Loucy (cell line): ENCODE measurements at regions not wholly inside any gene's neighbourhood (a gene's known extent, or its start where the extent isn't known, plus 50 kb on each side); places are given as distances from the start of the nearest gene placed in this dataset.

Experiments
- H2AFZ ChIP-seq: fragments of 200-600 bp; sonication (generic); 2 replicates; pipeline ENCODE4 v1.6.0; 2016; ENCODE audit warnings: antibody characterized with exemption, mild to moderate bottlenecking, low read length, moderate library complexity
- H3F3A ChIP-seq: fragments of 200-600 bp; 2 replicates; pipeline ENCODE4 v1.6.0; 2016; ENCODE audit warnings: antibody characterized with exemption, low read depth, mild to moderate bottlenecking
- H3K27me3 ChIP-seq: fragments of 200-600 bp; sonication (generic); 2 replicates; pipeline ENCODE4 v1.6.1; 2014; ENCODE audit warnings: low read length, mild to moderate bottlenecking; ENCODE audit not compliant: insufficient read depth, poor library complexity, severe bottlenecking
- H3K36me3 ChIP-seq: fragments of 200-600 bp; sonication (generic); 2 replicates; pipeline ENCODE4 v1.6.1; 2016; ENCODE audit warnings: low read length; ENCODE audit not compliant: insufficient read depth
- H3K4me1 ChIP-seq: fragments of 200-600 bp; sonication (generic); 2 replicates; pipeline ENCODE4 v1.5.1; 2014; ENCODE audit warnings: low read length, mild to moderate bottlenecking; ENCODE audit not compliant: insufficient read depth, poor library complexity, severe bottlenecking
- H3K4me2 ChIP-seq: fragments of 200-600 bp; sonication (generic); 2 replicates; pipeline ENCODE4 v1.6.0; 2014; ENCODE audit warnings: antibody characterized with exemption, low read length, low read depth, mild to moderate bottlenecking; ENCODE audit not compliant: poor library complexity, severe bottlenecking
- H3K4me3 ChIP-seq: fragments of 200-600 bp; sonication (generic); 2 replicates; pipeline ENCODE4 v1.5.1; 2014; ENCODE audit warnings: low read length, mild to moderate bottlenecking, mixed read lengths; ENCODE audit not compliant: poor library complexity, severe bottlenecking
- H3K79me2 ChIP-seq: fragments of 200-600 bp; sonication (generic); 2 replicates; pipeline ENCODE4 v1.6.1; 2014; ENCODE audit warnings: low read length; ENCODE audit not compliant: insufficient read depth
- H3K9ac ChIP-seq: fragments of 200-600 bp; sonication (generic); 2 replicates; pipeline ENCODE4 v1.6.0; 2014; ENCODE audit warnings: mild to moderate bottlenecking, low read depth, low read length, moderate library complexity; ENCODE audit not compliant: poor library complexity, severe bottlenecking
- H3K9me2 ChIP-seq: fragments of 200-600 bp; sonication (generic); replicated peaks from 2 replicates; pipeline ENCODE4 v1.6.1; 2016; ENCODE audit warnings: low read depth, low read length, mixed read lengths
- H3K9me3 ChIP-seq: fragments of 200-600 bp; sonication (generic); 2 replicates; pipeline ENCODE4 v1.6.1; 2014; ENCODE audit warnings: mild to moderate bottlenecking, antibody characterized with exemption, low read length, low read depth; ENCODE audit not compliant: insufficient read depth
- H4K20me1 ChIP-seq: fragments of 200-600 bp; sonication (generic); 2 replicates; pipeline ENCODE4 v1.6.0; 2014; ENCODE audit warnings: antibody characterized with exemption, low read length, mild to moderate bottlenecking; ENCODE audit not compliant: insufficient read depth, poor library complexity, severe bottlenecking
- CTCF ChIP-seq: fragments of 200-600 bp; sonication (generic); conservative IDR thresholded peaks from 2 replicates; pipeline ENCODE4 v1.5.1; 2014; ENCODE audit warnings: mild to moderate bottlenecking, antibody characterized with exemption, low read length
- EZH2phosphoT487 ChIP-seq: fragments of 200-600 bp; IDR thresholded peaks from 2 replicates; pipeline ENCODE4 v1.6.1; 2018; ENCODE audit warnings: antibody characterized with exemption, mild to moderate bottlenecking, moderate library complexity, borderline replicate concordance

- H3K4me2 ChIP-seq = no peak overlapping the region
- H3K9me2 ChIP-seq = no peaks in the 10 kb centered on the region
- H3K4me1 ChIP-seq = peaks cover 20% of the 10 kb centered on the region
- H3F3A ChIP-seq = no peaks in the 10 kb centered on the region
- no peaks in the 10 kb centered on the region for H3K36me3 ChIP-seq
- H3K4me3 ChIP-seq = no peak overlapping the region
- H3K9ac ChIP-seq = no peak overlapping the region
- H3K27me3 ChIP-seq = no peaks in the 10 kb centered on the region
- H4K20me1 ChIP-seq = no peaks in the 10 kb centered on the region
- H2AFZ ChIP-seq = no peak overlapping the region
- no peaks in the 10 kb centered on the region for H3K79me2 ChIP-seq
- no peak for TF ChIP-seq CTCF
- no peak for TF ChIP-seq EZH2phosphoT487
- H3K9me3 ChIP-seq = no peaks in the 10 kb centered on the region
Observed at GRCh38 chr2:241952816-241953215, 83.3 kb downstream of the RTP5 start.

DNA sequence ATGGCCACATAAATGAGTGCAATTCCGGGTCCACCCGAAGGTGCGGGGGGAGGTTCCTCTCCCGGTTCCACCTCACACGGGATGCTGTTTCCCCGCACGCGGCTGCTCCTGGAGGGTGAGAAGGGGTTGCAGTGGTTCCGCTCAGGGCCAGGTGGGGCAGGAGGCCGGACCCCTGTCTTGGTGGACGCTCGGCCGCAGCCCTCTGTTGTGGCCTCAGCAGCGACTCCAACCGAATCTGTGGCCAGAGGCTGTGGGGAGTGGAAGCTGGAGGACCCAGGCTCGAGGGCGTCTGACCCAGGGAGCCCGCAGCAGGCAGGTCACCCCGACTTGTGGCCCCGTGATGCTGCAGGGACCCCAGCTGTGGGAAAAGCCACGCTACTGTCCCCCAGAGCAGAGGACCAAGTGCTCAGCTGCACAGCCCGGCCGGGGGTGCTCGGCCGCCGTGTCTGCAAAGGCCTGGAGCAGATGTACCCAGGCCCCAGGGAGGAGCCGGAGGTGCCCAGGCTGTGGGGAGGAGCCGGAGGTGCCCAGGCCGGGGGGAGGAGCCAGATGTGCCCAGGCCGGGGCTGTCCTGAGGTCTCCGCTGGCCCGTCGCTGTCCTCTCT, 83.9 kb downstream of the RTP5 start:
- Histone ChIP-seq H3K36me3 (no peaks in the 10 kb centered on the region), H3K9me2 (no peaks in the 10 kb centered on the region), H4K20me1 (no peaks in the 10 kb centered on the region), H3K79me2 (no peaks in the 10 kb centered on the region), H3K4me1 (peaks cover 20% of the 10 kb centered on the region), H3K9ac (no peak overlapping the region), H3K4me2 (no peak overlapping the region), H3F3A (no peaks in the 10 kb centered on the region), H2AFZ (no peak overlapping the region), H3K9me3 (no peaks in the 10 kb centered on the region), H3K4me3 (no peak overlapping the region), H3K27me3 (no peaks in the 10 kb centered on the region)
- TF ChIP-seq EZH2phosphoT487 (no peak), CTCF (no peak)

- Histone ChIP-seq H3F3A (no peaks in the 10 kb centered on the region), H3K27me3 (no peaks in the 10 kb centered on the region), H3K9me3 (no peaks in the 10 kb centered on the region), H3K4me2 (no peak overlapping the region), H3K79me2 (no peaks in the 10 kb centered on the region), H2AFZ (no peak overlapping the region), H3K4me1 (peaks cover 34% of the 10 kb centered on the region), H3K9ac (no peak overlapping the region), H3K4me3 (no peak overlapping the region), H4K20me1 (no peaks in the 10 kb centered on the region), H3K9me2 (no peaks in the 10 kb centered on the region), H3K36me3 (no peaks in the 10 kb centered on the region)
- no peak for TF ChIP-seq EZH2phosphoT487
- no peak for TF ChIP-seq CTCF
Observed at GRCh38 chr2:241956521-241957110, 87.1 kb downstream of the RTP5 start.
